Ectodermal cell (in vitro differentiated cells): ENCODE measurements at regions not wholly inside any gene's neighbourhood (a gene's known extent, or its start where the extent isn't known, plus 50 kb on each side); places are given as distances from the start of the nearest gene placed in this dataset.

Experiments
- H3K27ac ChIP-seq: 2 replicates; pipeline ENCODE4 v1.7.0; 2013; ENCODE audit warnings: mild to moderate bottlenecking, low read depth, low read length; ENCODE audit not compliant: insufficient read depth, poor library complexity, severe bottlenecking
- H3K27me3 ChIP-seq: 2 replicates; pipeline ENCODE4 v1.7.0; 2013; ENCODE audit warnings: mild to moderate bottlenecking, low read length; ENCODE audit not compliant: insufficient read depth, control insufficient read depth, poor library complexity, severe bottlenecking
- H3K36me3 ChIP-seq: one replicate; pipeline ENCODE4 v1.7.0; 2013; ENCODE audit warnings: low read length; ENCODE audit not compliant: control insufficient read depth, insufficient read depth
- H3K4me1 ChIP-seq: one replicate; pipeline ENCODE4 v1.7.0; 2013; ENCODE audit warnings: low read length; ENCODE audit not compliant: control insufficient read depth, insufficient read depth
- H3K4me3 ChIP-seq: 2 replicates; pipeline ENCODE4 v1.7.0; 2013; ENCODE audit warnings: low read depth, low read length, control low read depth; ENCODE audit not compliant: insufficient read depth
- H3K9me3 ChIP-seq: 2 replicates; pipeline ENCODE4 v1.7.0; 2013; ENCODE audit warnings: mild to moderate bottlenecking, low read length, moderate library complexity; ENCODE audit not compliant: control insufficient read depth
- WGBS, 2 experiments: methylation state at CpG; one replicate each; pipeline ENCODE4 v1.1.7; 2013; ENCODE audit warnings: missing lambda C conversion rate in 2 of 2; 5-methylcytosine and 5-hydroxymethylcytosine counted together

GRCh38 chr15:94135486-94136147 lies 95.7 kb upstream of the MCTP2 start:
- no peaks in the 10 kb centered on the region for H3K9me3 ChIP-seq
- no peak overlapping the region for H3K4me3 ChIP-seq
- 88 to 96% methylated on average over 1 of the region's 1 CpG for WGBS, 2 experiments
- H3K4me1 ChIP-seq = no peaks in the 10 kb centered on the region
- H3K27me3 ChIP-seq = no peaks in the 10 kb centered on the region
- H3K36me3 ChIP-seq = no peaks in the 10 kb centered on the region
- H3K27ac ChIP-seq = no peak overlapping the region

GRCh38 chr15:94131875-94132274 lies 99.5 kb upstream of the MCTP2 start:
- H3K4me3 ChIP-seq = no peak overlapping the region
- no peaks in the 10 kb centered on the region for H3K36me3 ChIP-seq
- no peaks in the 10 kb centered on the region for H3K4me1 ChIP-seq
- no peaks in the 10 kb centered on the region for H3K27me3 ChIP-seq
- H3K9me3 ChIP-seq = no peaks in the 10 kb centered on the region
- H3K27ac ChIP-seq = no peak overlapping the region

GRCh38 chr15:94130504-94130903 lies 100.9 kb upstream of the MCTP2 start:
- Histone ChIP-seq H3K4me1 (no peaks in the 10 kb centered on the region), H3K27me3 (no peaks in the 10 kb centered on the region), H3K9me3 (no peaks in the 10 kb centered on the region), H3K27ac (no peak overlapping the region), H3K4me3 (no peak overlapping the region), H3K36me3 (no peaks in the 10 kb centered on the region)
- WGBS, 2 experiments = 83 to 85% methylated on average over 4 of the region's 4 CpGs

GRCh38 chr15:94127006-94127405 lies 104.4 kb upstream of the MCTP2 start:
- 97% methylated on average over 3 of the region's 3 CpGs for WGBS, 2 experiments
- H3K4me1 ChIP-seq = no peaks in the 10 kb centered on the region
- H3K27me3 ChIP-seq = no peaks in the 10 kb centered on the region
- no peaks in the 10 kb centered on the region for H3K36me3 ChIP-seq
- no peak overlapping the region for H3K27ac ChIP-seq
- H3K9me3 ChIP-seq = no peaks in the 10 kb centered on the region
- no peak overlapping the region for H3K4me3 ChIP-seq

GRCh38 chr15:94125698-94126097 lies 105.7 kb upstream of the MCTP2 start:
- H3K27me3 ChIP-seq = no peaks in the 10 kb centered on the region

GRCh38 chr15:94125156-94125555 lies 106.2 kb upstream of the MCTP2 start:
- Histone ChIP-seq H3K4me1 (no peaks in the 10 kb centered on the region), H3K27me3 (no peaks in the 10 kb centered on the region), H3K27ac (no peak overlapping the region), H3K4me3 (no peak overlapping the region), H3K36me3 (no peaks in the 10 kb centered on the region), H3K9me3 (no peaks in the 10 kb centered on the region)
- 93 to 99% methylated on average over 1 to 2 of the region's 2 CpGs for WGBS, 2 experiments

More at GRCh38 chr15:94125698-94126097, 105.7 kb upstream of the MCTP2 start:
- WGBS, 2 experiments = 89 to 94% methylated on average over 2 of the region's 2 CpGs
- Histone ChIP-seq H3K4me3 (no peak overlapping the region), H3K27ac (no peak overlapping the region), H3K36me3 (no peaks in the 10 kb centered on the region), H3K4me1 (no peaks in the 10 kb centered on the region), H3K9me3 (no peaks in the 10 kb centered on the region)

- 92 to 98% methylated on average over 4 of the region's 4 CpGs for WGBS, 2 experiments
- no peak overlapping the region for H3K27ac ChIP-seq
Observed at GRCh38 chr15:94122516-94122915, 108.8 kb upstream of the MCTP2 start.

GRCh38 chr15:94119923-94120775 lies 111.2 kb upstream of the MCTP2 start:
- H3K27ac ChIP-seq = no peak overlapping the region
- WGBS, 2 experiments = 60% methylated on average over 11 of the region's 11 CpGs
- H3K4me1 ChIP-seq = no peaks in the 10 kb centered on the region
- no peaks in the 10 kb centered on the region for H3K9me3 ChIP-seq
- H3K4me3 ChIP-seq = no peak overlapping the region
- no peaks in the 10 kb centered on the region for H3K36me3 ChIP-seq
- H3K27me3 ChIP-seq = no peaks in the 10 kb centered on the region

More at GRCh38 chr15:94122516-94122915, 108.8 kb upstream of the MCTP2 start:
- Histone ChIP-seq H3K9me3 (no peaks in the 10 kb centered on the region), H3K27me3 (no peaks in the 10 kb centered on the region), H3K4me1 (no peaks in the 10 kb centered on the region), H3K36me3 (no peaks in the 10 kb centered on the region), H3K4me3 (no peak overlapping the region)

- no peaks in the 10 kb centered on the region for H3K4me1 ChIP-seq
- no peak overlapping the region for H3K27ac ChIP-seq
- no peak overlapping the region for H3K4me3 ChIP-seq
- H3K27me3 ChIP-seq = no peaks in the 10 kb centered on the region
- 60 to 68% methylated on average over 6 of the region's 6 CpGs for WGBS, 2 experiments
- no peaks in the 10 kb centered on the region for H3K36me3 ChIP-seq
- no peaks in the 10 kb centered on the region for H3K9me3 ChIP-seq
Observed at GRCh38 chr15:94119298-94119811, 112.0 kb upstream of the MCTP2 start.

GRCh38 chr15:94110476-94111130 lies 120.8 kb upstream of the MCTP2 start:
- WGBS, 2 experiments = 72 to 90% methylated on average over 1 to 2 of the region's 2 CpGs

More at GRCh38 chr15:94110476-94111130, 120.8 kb upstream of the MCTP2 start:
- Histone ChIP-seq H3K27ac (no peak overlapping the region), H3K36me3 (no peaks in the 10 kb centered on the region), H3K4me1 (no peaks in the 10 kb centered on the region), H3K4me3 (no peak overlapping the region), H3K9me3 (no peaks in the 10 kb centered on the region), H3K27me3 (no peaks in the 10 kb centered on the region)
